Neural crest cell (in vitro differentiated cells): ENCODE measurements at regions not wholly inside any gene's neighbourhood (a gene's known extent, or its start where the extent isn't known, plus 50 kb on each side); places are given as distances from the start of the nearest gene placed in this dataset.

Experiments
- DNase-seq: peaks from one replicate; pipeline ENCODE4 v3.0.0; 2021; ENCODE audit warnings: low read depth, mixed read lengths, low spot score
- H3K27ac Mint-ChIP-seq: one replicate; pipeline ENCODE4 v1.8.0; 2021; ENCODE audit warnings: mild to moderate bottlenecking, mixed read lengths; ENCODE audit not compliant: unreplicated experiment
- H3K27me3 Mint-ChIP-seq: 2 replicates; pipeline ENCODE4 v1.8.0; 2021; ENCODE audit warnings: low read depth, mild to moderate bottlenecking, mixed read lengths
- H3K36me3 Mint-ChIP-seq: 2 replicates; pipeline ENCODE4 v1.8.0; 2021; ENCODE audit warnings: low read depth, mild to moderate bottlenecking, mixed read lengths
- H3K4me1 Mint-ChIP-seq: 2 replicates; pipeline ENCODE4 v1.8.0; 2021; ENCODE audit warnings: mixed read lengths
- H3K4me3 Mint-ChIP-seq: one replicate; pipeline ENCODE4 v1.8.0; 2021; ENCODE audit warnings: mild to moderate bottlenecking, mixed read lengths
- H3K9me3 Mint-ChIP-seq: 2 replicates; pipeline ENCODE4 v1.8.0; 2021; ENCODE audit warnings: mixed read lengths
- CTCF ChIP-seq: fragments of 200-600 bp; sonication (generic); conservative IDR thresholded peaks from 2 replicates; pipeline ENCODE4 v1.5.0; 2021; ENCODE audit warnings: antibody characterized with exemption, mild to moderate bottlenecking

- Mint-ChIP-seq H3K4me3 (no peak overlapping the region), H3K36me3 (no peaks in the 10 kb centered on the region), H3K4me1 (no peaks in the 10 kb centered on the region), H3K9me3 (peaks cover 6% of the 10 kb centered on the region), H3K27me3 (no peaks in the 10 kb centered on the region), H3K27ac (no peak overlapping the region)
- no peak for DNase-seq
- no peak for TF ChIP-seq CTCF
Observed at GRCh38 chr1:193365966-193366365, 179.6 kb upstream of the B3GALT2 start.

- Mint-ChIP-seq H3K27me3 (no peaks in the 10 kb centered on the region), H3K27ac (no peak overlapping the region), H3K4me3 (no peak overlapping the region), H3K9me3 (peaks cover 8% of the 10 kb centered on the region), H3K4me1 (no peaks in the 10 kb centered on the region), H3K36me3 (no peaks in the 10 kb centered on the region)
- DNase-seq: no peak
- no peak for TF ChIP-seq CTCF
Observed at GRCh38 chr1:193359631-193360030, 173.2 kb upstream of the B3GALT2 start.

GRCh38 chr1:193358419-193358818 lies 172.0 kb upstream of the B3GALT2 start:
- Mint-ChIP-seq H3K36me3 (no peaks in the 10 kb centered on the region), H3K4me1 (no peaks in the 10 kb centered on the region), H3K9me3 (peaks cover 8% of the 10 kb centered on the region), H3K4me3 (no peak overlapping the region), H3K27me3 (no peaks in the 10 kb centered on the region), H3K27ac (no peak overlapping the region)
- TF ChIP-seq CTCF: no peak
- DNase-seq: no peak

- H3K27ac Mint-ChIP-seq: no peak overlapping the region
- TF ChIP-seq CTCF: no peak
- no peaks in the 10 kb centered on the region for H3K4me1 Mint-ChIP-seq
- H3K36me3 Mint-ChIP-seq: no peaks in the 10 kb centered on the region
- peaks cover 6% of the 10 kb centered on the region for H3K9me3 Mint-ChIP-seq
- DNase-seq: no peak
- no peak overlapping the region for H3K4me3 Mint-ChIP-seq
- H3K27me3 Mint-ChIP-seq: no peaks in the 10 kb centered on the region
Observed at GRCh38 chr1:193356249-193356648, 169.8 kb upstream of the B3GALT2 start.

GRCh38 chr1:193355626-193356025 lies 169.2 kb upstream of the B3GALT2 start:
- no peak for DNase-seq
- no peak overlapping the region for H3K4me3 Mint-ChIP-seq
- no peak overlapping the region for H3K27ac Mint-ChIP-seq
- H3K9me3 Mint-ChIP-seq: peaks cover 4% of the 10 kb centered on the region
- H3K27me3 Mint-ChIP-seq: no peaks in the 10 kb centered on the region
- H3K4me1 Mint-ChIP-seq: no peaks in the 10 kb centered on the region
- H3K36me3 Mint-ChIP-seq: no peaks in the 10 kb centered on the region
- no peak for TF ChIP-seq CTCF

GRCh38 chr1:193355178-193355577 lies 168.8 kb upstream of the B3GALT2 start:
- H3K36me3 Mint-ChIP-seq: no peaks in the 10 kb centered on the region
- no peak overlapping the region for H3K4me3 Mint-ChIP-seq
- DNase-seq: no peak
- no peak overlapping the region for H3K27ac Mint-ChIP-seq
- H3K27me3 Mint-ChIP-seq: no peaks in the 10 kb centered on the region
- peaks cover 4% of the 10 kb centered on the region for H3K9me3 Mint-ChIP-seq
- no peak for TF ChIP-seq CTCF
- no peaks in the 10 kb centered on the region for H3K4me1 Mint-ChIP-seq
